Limb (tissue), 2 donors: ENCODE measurements at regions not wholly inside any gene's neighbourhood (a gene's known extent, or its start where the extent isn't known, plus 50 kb on each side); places are given as distances from the start of the nearest gene placed in this dataset.

Experiments used
- DNase-seq, 2 donors: peaks; one replicate each; pipeline ENCODE4 v3.0.0-alpha.2; 2016; ENCODE audit errors: extremely low spot score in 2 of 2

GRCh38 chr5:176176231-176176630, 62.0 kb upstream of the SIMC1 start:
- DNase-seq: no peak

GRCh38 chr5:176178789-176179188, 59.4 kb upstream of the SIMC1 start:
- no peak for DNase-seq

GRCh38 chr5:176180339-176180738, 57.9 kb upstream of the SIMC1 start:
- no peak for DNase-seq

GRCh38 chr5:176180781-176181180, 57.4 kb upstream of the SIMC1 start:
- DNase-seq: no peak

- DNase-seq: no peak
These were observed 56.9 kb upstream of the SIMC1 start for GRCh38 chr5:176181271-176181855.

- no peak for DNase-seq
These were observed 54.7 kb upstream of the SIMC1 start for GRCh38 chr5:176183321-176184074.

- DNase-seq: no peak
These were observed 53.6 kb upstream of the SIMC1 start for GRCh38 chr5:176184608-176185132.

GRCh38 chr5:176185133-176185733, 53.0 kb upstream of the SIMC1 start:
- DNase-seq: no peak

GRCh38 chr5:176186107-176186506, 52.1 kb upstream of the SIMC1 start:
- no peak for DNase-seq

GRCh38 chr5:176187276-176188062, 50.8 kb upstream of the SIMC1 start:
- no peak for DNase-seq

- no peak for DNase-seq
These were observed 50.1 kb upstream of the SIMC1 start for GRCh38 chr5:176188085-176188484.
